Amniotic stem cell (primary cell): ENCODE measurements at regions not wholly inside any gene's neighbourhood (a gene's known extent, or its start where the extent isn't known, plus 50 kb on each side); places are given as distances from the start of the nearest gene placed in this dataset.

Source experiments
- DNase-seq: peaks from one replicate; lab custom pipeline; 2025; lab: John Stamatoyannopoulos, UW

- DNase-seq, result no peak
Observed at GRCh38 chr13:76091076-76091475, 454.9 kb downstream of the LMO7 start.

- no peak for DNase-seq
Observed at GRCh38 chr13:76086729-76087128, 450.6 kb downstream of the LMO7 start.

- DNase-seq, result no peak
Observed at GRCh38 chr13:76067850-76068249, 431.7 kb downstream of the LMO7 start.

GRCh38 chr13:76053181-76053580 is 417.1 kb downstream of the LMO7 start:
- DNase-seq, result no peak

GRCh38 chr13:76049376-76049746 is 413.2 kb downstream of the LMO7 start:
- DNase-seq, result no peak

GRCh38 chr13:76048675-76049375 is 412.7 kb downstream of the LMO7 start:
- no peak for DNase-seq

GRCh38 chr13:76048131-76048530 is 412.0 kb downstream of the LMO7 start:
- DNase-seq, result no peak

GRCh38 chr13:76043874-76044273 is 407.7 kb downstream of the LMO7 start:
- no peak for DNase-seq

- DNase-seq, result no peak
Observed at GRCh38 chr13:76038920-76039716, 403.0 kb downstream of the LMO7 start.

- DNase-seq, result no peak
Observed at GRCh38 chr13:76036176-76036575, 400.0 kb downstream of the LMO7 start.

- DNase-seq, result no peak
Observed at GRCh38 chr13:76035711-76036110, 399.6 kb downstream of the LMO7 start.

GRCh38 chr13:76029706-76030105 is 393.6 kb downstream of the LMO7 start:
- DNase-seq, result no peak

- no peak for DNase-seq
Observed at GRCh38 chr13:76029088-76029487, 393.0 kb downstream of the LMO7 start.

GRCh38 chr13:76027131-76027530 is 391.0 kb downstream of the LMO7 start:
- DNase-seq, result no peak

- no peak for DNase-seq
Observed at GRCh38 chr13:76025392-76025791, 389.3 kb downstream of the LMO7 start.

GRCh38 chr13:76024151-76024550 is 388.0 kb downstream of the LMO7 start:
- DNase-seq, result no peak

GRCh38 chr13:76023652-76024051 is 387.5 kb downstream of the LMO7 start:
- no peak for DNase-seq

- DNase-seq, result no peak
Observed at GRCh38 chr13:76020421-76020955, 384.4 kb downstream of the LMO7 start.

- no peak for DNase-seq
Observed at GRCh38 chr13:76019421-76020044, 383.4 kb downstream of the LMO7 start.

- no peak for DNase-seq
Observed at GRCh38 chr13:76017861-76018556, 381.9 kb downstream of the LMO7 start.

- DNase-seq, result no peak
Observed at GRCh38 chr13:76016799-76017400, 380.8 kb downstream of the LMO7 start.
